ENCODE measurements at regions not wholly inside any gene's neighbourhood (a gene's known extent, or its start where the extent isn't known, plus 50 kb on each side); places are given as distances from the start of the nearest gene placed in this dataset.

- no peak for DNase-seq
These were observed 125.6 kb upstream of the TMEM106B start for GRCh38 chr7:12085516-12085915.

- no peak for DNase-seq
These were observed 120.9 kb upstream of the TMEM106B start for GRCh38 chr7:12089951-12090756.

GRCh38 chr7:12090757-12091221 is 120.3 kb upstream of the TMEM106B start:
- DNase-seq, result no peak

GRCh38 chr7:12091231-12091630 is 119.9 kb upstream of the TMEM106B start:
- no peak for DNase-seq

- DNase-seq, result no peak
These were observed 118.5 kb upstream of the TMEM106B start for GRCh38 chr7:12092499-12093130.

GRCh38 chr7:12093365-12093764 is 117.7 kb upstream of the TMEM106B start:
- no peak for DNase-seq

GRCh38 chr7:12094365-12094921 is 116.7 kb upstream of the TMEM106B start:
- no peak for DNase-seq

- DNase-seq, result no peak
These were observed 109.0 kb upstream of the TMEM106B start for GRCh38 chr7:12102126-12102525.

- no peak for DNase-seq
These were observed 108.6 kb upstream of the TMEM106B start for GRCh38 chr7:12102527-12102926.

GRCh38 chr7:12103948-12104347 is 107.1 kb upstream of the TMEM106B start:
- DNase-seq, result no peak

GRCh38 chr7:12107381-12107780 is 103.7 kb upstream of the TMEM106B start:
- DNase-seq, result no peak

GRCh38 chr7:12107841-12108254 is 103.2 kb upstream of the TMEM106B start:
- DNase-seq, result no peak

GRCh38 chr7:12110425-12110824 is 100.7 kb upstream of the TMEM106B start:
- DNase-seq, result no peak

GRCh38 chr7:12111422-12112405 is 99.4 kb upstream of the TMEM106B start:
- peak; percentile 32 for DNase-seq

GRCh38 chr7:12117170-12117569 is 93.9 kb upstream of the TMEM106B start:
- DNase-seq, result no peak

- DNase-seq, result no peak
These were observed 91.3 kb upstream of the TMEM106B start for GRCh38 chr7:12119620-12120303.

- DNase-seq, result no peak
These were observed 90.5 kb upstream of the TMEM106B start for GRCh38 chr7:12120632-12121031.

GRCh38 chr7:12123172-12123571 is 87.9 kb upstream of the TMEM106B start:
- no peak for DNase-seq

GRCh38 chr7:12124028-12124427 is 87.1 kb upstream of the TMEM106B start:
- DNase-seq, result no peak

- no peak for DNase-seq
These were observed 83.6 kb upstream of the TMEM106B start for GRCh38 chr7:12127455-12127854.

GRCh38 chr7:12130609-12131008 is 80.5 kb upstream of the TMEM106B start:
- no peak for DNase-seq

- DNase-seq, result no peak
These were observed 80.0 kb upstream of the TMEM106B start for GRCh38 chr7:12131122-12131521.
